Brain microvascular endothelial cell (primary cell): ENCODE measurements at regions not wholly inside any gene's neighbourhood (a gene's known extent, or its start where the extent isn't known, plus 50 kb on each side); places are given as distances from the start of the nearest gene placed in this dataset.
"Not testable (repeated sequence)": the region's sequence is repeated elsewhere in the genome, so short reads cannot be mapped to it uniquely, and the experiment has no call there.

Experiments
- DNase-seq: peaks from one replicate; pipeline ENCODE4 v3.0.0-alpha.2; 2020
- H3K27ac ChIP-seq: fragments of 250-450 bp; sonication (Bioruptor Pico); 2 replicates; pipeline ENCODE4 v1.5.1; 2020; ENCODE audit warnings: mild to moderate bottlenecking, moderate library complexity
- H3K27me3 ChIP-seq: fragments of 250-450 bp; sonication (Bioruptor Pico); replicated peaks from 2 replicates; pipeline ENCODE4 v1.5.1; 2020; ENCODE audit warnings: mild to moderate bottlenecking
- H3K36me3 ChIP-seq: fragments of 250-450 bp; sonication (Bioruptor Pico); replicated peaks from 2 replicates; pipeline ENCODE4 v1.5.1; 2020; ENCODE audit warnings: mild to moderate bottlenecking
- H3K4me3 ChIP-seq: 2 replicates; pipeline ENCODE4 v1.5.1; 2011; ENCODE audit warnings: low read depth, mild to moderate bottlenecking, control low read depth, low read length, moderate library complexity
- CTCF ChIP-seq: IDR thresholded peaks from 2 replicates; pipeline ENCODE4 v1.5.1; 2011; ENCODE audit warnings: low read depth, mild to moderate bottlenecking, moderate library complexity, low read length, control low read depth, inconsistent platforms; ENCODE audit errors: missing control alignments
- in situ Hi-C: cut with HindIII; loops from 2 replicates; pipeline ENCODE4 v1.10.0; 2017; ENCODE audit warnings: low sequenced_read_pairs, low pct_ligation_motif_present

GRCh38 chr5:159582756-159583541 is 252.7 kb upstream of the IL12B start:
- Histone ChIP-seq H3K36me3 (no peaks in the 10 kb centered on the region), H3K27ac (no peak overlapping the region), H3K27me3 (no peaks in the 10 kb centered on the region), H3K4me3 (no peak overlapping the region)
- in situ Hi-C loops: no loop called here
- no peak for TF ChIP-seq CTCF
- DNase-seq: peak; percentile 25

GRCh38 chr5:159586921-159587320 is 256.6 kb upstream of the IL12B start:
- Histone ChIP-seq H3K27me3 (no peaks in the 10 kb centered on the region), H3K36me3 (no peaks in the 10 kb centered on the region), H3K27ac (no peak overlapping the region), H3K4me3 (no peak overlapping the region)
- no peak for TF ChIP-seq CTCF
- in situ Hi-C loops: no loop called here
- DNase-seq: no peak

DNA sequence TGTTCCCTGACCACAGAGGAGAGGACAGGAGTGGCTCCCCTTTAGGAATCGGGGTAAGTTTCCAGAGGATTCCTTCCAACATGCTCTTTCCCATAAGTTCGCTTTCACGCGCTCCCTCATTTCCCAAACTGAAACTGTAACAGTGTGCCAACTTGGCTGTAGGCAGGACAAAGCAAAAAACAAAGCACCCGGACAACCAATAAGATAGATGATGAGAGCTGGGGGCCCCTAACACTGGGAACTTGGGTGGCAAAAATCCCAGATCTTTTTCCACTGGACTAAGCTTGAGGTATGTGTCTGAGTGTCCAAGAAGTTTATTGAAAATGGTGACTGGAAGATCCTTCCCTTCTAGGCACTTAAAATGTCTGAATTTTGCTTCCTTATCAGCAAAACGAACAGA is 258.7 kb upstream of the IL12B start:
- no peak overlapping the region for H3K27ac ChIP-seq
- no peak for DNase-seq
- no peaks in the 10 kb centered on the region for H3K36me3 ChIP-seq
- TF ChIP-seq CTCF: no peak
- H3K27me3 ChIP-seq: no peaks in the 10 kb centered on the region
- no peak overlapping the region for H3K4me3 ChIP-seq
- in situ Hi-C loops: no loop called here

DNA sequence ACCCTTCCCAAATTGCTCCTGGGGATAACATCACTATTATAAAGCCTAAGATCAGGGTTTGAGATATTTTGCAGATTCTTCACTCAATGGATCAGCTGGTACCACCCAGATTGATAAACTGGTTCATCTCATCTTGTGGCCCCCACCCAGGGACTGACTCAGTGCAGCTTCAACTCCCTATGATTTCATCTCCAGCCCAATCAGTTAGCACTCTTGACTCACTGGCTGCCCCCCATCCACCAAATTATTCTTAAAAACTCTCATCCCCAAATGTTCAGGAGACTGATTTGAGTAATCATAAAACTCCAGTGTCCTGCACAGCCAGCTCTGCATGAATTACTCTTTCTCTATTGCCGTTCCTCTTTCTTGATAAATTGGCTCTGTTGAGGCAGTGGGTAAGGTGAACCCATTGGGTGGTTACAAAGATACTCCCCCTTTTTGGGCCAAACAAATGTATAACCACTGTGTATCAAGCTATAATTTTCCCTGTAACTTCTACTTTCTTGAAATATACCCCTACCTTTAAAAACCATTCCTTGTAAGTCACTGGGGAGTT is 263.3 kb upstream of the IL12B start:
- H3K27ac ChIP-seq: no peak overlapping the region
- H3K27me3 ChIP-seq: no peaks in the 10 kb centered on the region
- in situ Hi-C loops: no loop called here
- TF ChIP-seq CTCF: no peak
- no peak overlapping the region for H3K4me3 ChIP-seq
- no peak for DNase-seq
- no peaks in the 10 kb centered on the region for H3K36me3 ChIP-seq

DNA sequence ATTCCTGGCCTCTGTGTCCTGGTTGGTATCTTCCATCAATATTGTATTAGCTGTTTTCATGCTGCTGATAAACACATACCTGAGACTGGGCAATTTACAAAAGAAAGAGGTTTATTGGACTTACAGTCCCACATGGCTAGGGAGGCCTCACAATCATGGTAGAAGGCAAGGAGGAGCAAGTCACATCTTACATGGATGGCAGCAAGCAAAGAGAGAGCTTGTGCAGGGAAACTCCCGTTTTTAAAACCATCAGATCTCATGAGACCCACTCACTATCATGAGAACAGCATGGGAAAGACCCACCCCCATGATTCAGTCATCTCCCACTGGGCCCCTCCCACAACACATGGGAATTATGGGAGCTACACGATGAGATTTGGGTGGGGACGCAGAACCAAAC is 265.3 kb upstream of the IL12B start:
- in situ Hi-C loops, H3K4me3 ChIP-seq, H3K36me3 ChIP-seq, DNase-seq, H3K27ac ChIP-seq, H3K27me3 ChIP-seq: not testable (repeated sequence)

DNA sequence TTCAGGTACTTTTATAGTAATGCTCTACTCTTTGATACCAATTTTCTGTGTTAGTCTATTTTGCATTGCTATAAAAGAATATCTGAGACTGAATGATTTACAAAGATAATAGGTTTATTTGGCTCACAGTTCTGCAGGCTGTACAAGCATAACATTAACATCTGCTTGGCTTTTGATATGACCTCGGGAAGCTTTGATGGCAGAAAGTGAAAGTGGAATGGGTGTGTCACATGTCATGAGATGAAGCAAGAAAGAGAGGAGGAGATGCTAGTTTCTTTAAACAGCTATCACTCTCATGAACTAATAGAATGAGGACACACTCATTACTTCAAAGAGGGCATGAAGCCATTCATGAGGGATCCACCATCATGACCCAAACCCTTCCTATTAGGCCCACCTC is 270.9 kb upstream of the IL12B start:
- Histone ChIP-seq H3K27ac (no peak overlapping the region), H3K4me3 (no peak overlapping the region), H3K36me3 (no peaks in the 10 kb centered on the region), H3K27me3 (no peaks in the 10 kb centered on the region)
- no peak for DNase-seq
- in situ Hi-C loops: no loop called here
- no peak for TF ChIP-seq CTCF
